Lung (tissue), 11 donors: ENCODE measurements at regions not wholly inside any gene's neighbourhood (a gene's known extent, or its start where the extent isn't known, plus 50 kb on each side); places are given as distances from the start of the nearest gene placed in this dataset.

ENCODE experiments used
- ATAC-seq: fragments of 200-7000 bp; cut with Tn5 transposase; one replicate; pipeline ENCODE4 v1.9.1; 2020; ENCODE audit warnings: moderate number of reproducible peaks; ENCODE audit not compliant: insufficient read depth, low FRiP score
- DNase-seq, 3 donors: peaks; one replicate each; pipeline ENCODE4 v3.0.0-alpha.2; 2013 to 2017
- H3K27ac ChIP-seq, 2 donors: one replicate each; pipeline ENCODE4 v1.5.1; 2013; ENCODE audit warnings: mild to moderate bottlenecking in 2 of 2, moderate library complexity in 2 of 2, control low read depth in 1 of 2, inconsistent platforms in 1 of 2, low read depth in 1 of 2, low read length in 1 of 2
- H3K27me3 ChIP-seq, 3 donors: one replicate each; pipeline ENCODE4 v1.5.1; 2013; ENCODE audit warnings: low read length in 2 of 3; ENCODE audit not compliant: control insufficient read depth in 3 of 3, insufficient read depth in 3 of 3
- H3K36me3 ChIP-seq, 4 donors: one replicate each; pipeline ENCODE4 v1.5.1; 2013; ENCODE audit warnings: low read length in 4 of 4, mild to moderate bottlenecking in 1 of 4, moderate library complexity in 1 of 4; ENCODE audit not compliant: control insufficient read depth in 4 of 4, insufficient read depth in 4 of 4
- H3K4me1 ChIP-seq, 5 donors: one replicate each; pipeline ENCODE4 v1.5.1; 2013; ENCODE audit warnings: low read length in 5 of 5, mild to moderate bottlenecking in 2 of 5, moderate library complexity in 1 of 5; ENCODE audit not compliant: control insufficient read depth in 5 of 5, insufficient read depth in 5 of 5
- H3K4me3 ChIP-seq: one replicate; pipeline ENCODE4 v1.5.1; 2013; ENCODE audit warnings: mild to moderate bottlenecking, control low read depth, moderate library complexity
- H3K9ac ChIP-seq, 2 donors: one replicate each; pipeline ENCODE4 v1.5.1; 2013; ENCODE audit warnings: low read length in 2 of 2, control low read depth in 1 of 2; ENCODE audit not compliant: insufficient read depth in 1 of 2
- H3K9me3 ChIP-seq, 4 donors: one replicate each; pipeline ENCODE4 v1.5.1; 2013; ENCODE audit warnings: low read length in 3 of 4, mild to moderate bottlenecking in 1 of 4, moderate library complexity in 1 of 4; ENCODE audit not compliant: control insufficient read depth in 4 of 4, insufficient read depth in 3 of 4
- WGBS, 2 donors: extraction: QIAGEN DNeasy Blood & Tissue Kit; methylation state at CpG; one replicate each; pipeline ENCODE4 v1.1.7; 2013; 5-methylcytosine and 5-hydroxymethylcytosine counted together
- TF ChIP-seq, protein P1 (sequence below): IDR thresholded peaks from 2 replicates; pipeline ENCODE4 v1.5.1; 2012; ENCODE audit warnings: mild to moderate bottlenecking; ENCODE audit errors: control extremely low read depth, extremely low read depth
- donor health status: control.
- donor health status: control.
- donor health status: Bipolar disorder and iron deficiency.
- donor health status: healthy.
- donor health status: DM: yes; HTN: yes; CAD: no.

DNA sequence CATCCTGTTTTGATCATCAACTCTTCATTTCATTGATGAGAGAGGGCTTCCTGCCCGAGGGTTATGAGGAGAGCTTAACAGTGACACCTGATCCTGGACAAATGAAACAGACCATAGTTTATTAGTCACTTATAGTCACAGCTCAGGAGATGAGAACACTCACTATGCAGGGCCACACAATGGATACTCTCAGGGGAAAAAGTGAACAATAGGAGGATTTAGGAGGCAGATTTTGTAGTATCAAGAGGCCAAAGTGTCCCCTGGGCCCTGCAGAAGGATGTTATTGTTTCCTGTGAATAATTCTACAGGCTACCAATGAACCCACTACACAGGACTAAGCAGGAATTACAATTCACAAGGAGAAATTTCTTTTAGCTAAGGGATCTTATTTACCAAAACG is 772.8 kb upstream of the MAN1A1 start:
- TF ChIP-seq, protein P1, sequence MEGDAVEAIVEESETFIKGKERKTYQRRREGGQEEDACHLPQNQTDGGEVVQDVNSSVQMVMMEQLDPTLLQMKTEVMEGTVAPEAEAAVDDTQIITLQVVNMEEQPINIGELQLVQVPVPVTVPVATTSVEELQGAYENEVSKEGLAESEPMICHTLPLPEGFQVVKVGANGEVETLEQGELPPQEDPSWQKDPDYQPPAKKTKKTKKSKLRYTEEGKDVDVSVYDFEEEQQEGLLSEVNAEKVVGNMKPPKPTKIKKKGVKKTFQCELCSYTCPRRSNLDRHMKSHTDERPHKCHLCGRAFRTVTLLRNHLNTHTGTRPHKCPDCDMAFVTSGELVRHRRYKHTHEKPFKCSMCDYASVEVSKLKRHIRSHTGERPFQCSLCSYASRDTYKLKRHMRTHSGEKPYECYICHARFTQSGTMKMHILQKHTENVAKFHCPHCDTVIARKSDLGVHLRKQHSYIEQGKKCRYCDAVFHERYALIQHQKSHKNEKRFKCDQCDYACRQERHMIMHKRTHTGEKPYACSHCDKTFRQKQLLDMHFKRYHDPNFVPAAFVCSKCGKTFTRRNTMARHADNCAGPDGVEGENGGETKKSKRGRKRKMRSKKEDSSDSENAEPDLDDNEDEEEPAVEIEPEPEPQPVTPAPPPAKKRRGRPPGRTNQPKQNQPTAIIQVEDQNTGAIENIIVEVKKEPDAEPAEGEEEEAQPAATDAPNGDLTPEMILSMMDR: no peak
- Histone ChIP-seq H3K27ac (no peak overlapping the region), H3K4me3 (no peak overlapping the region), H3K9me3 (no peaks in the 10 kb centered on the region), H3K4me1 (no peaks in the 10 kb centered on the region), H3K27me3 (no peaks in the 10 kb centered on the region), H3K36me3 (no peaks in the 10 kb centered on the region), H3K9ac (no peak overlapping the region)
- ATAC-seq (no peak), DNase-seq (no peak)
- WGBS, 2 donors: 52 to 81% methylated on average over 2 of the region's 2 CpGs

DNA sequence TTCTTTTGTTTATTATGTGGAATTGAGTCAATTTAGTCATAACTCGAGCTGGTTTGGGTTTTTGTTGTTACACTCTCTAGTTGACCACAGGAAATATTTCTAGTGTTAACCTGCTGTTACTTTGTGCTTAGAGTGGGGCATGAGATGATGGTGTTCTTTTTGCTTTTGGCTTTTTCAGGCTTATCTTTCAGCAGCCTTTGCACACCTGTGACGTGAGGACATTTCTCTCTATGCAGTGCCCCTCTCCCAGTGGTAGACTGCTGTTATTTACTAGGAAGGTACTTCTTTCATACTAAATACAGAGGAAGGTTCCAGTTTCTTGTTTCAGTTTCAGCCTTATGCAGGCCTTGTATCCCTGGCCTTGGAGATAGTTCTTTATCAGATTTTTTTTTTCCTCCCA is 766.8 kb upstream of the MAN1A1 start:
- no peak overlapping the region for H3K27ac ChIP-seq
- H3K9me3 ChIP-seq: no peaks in the 10 kb centered on the region
- H3K9ac ChIP-seq: no peak overlapping the region
- H3K27me3 ChIP-seq: no peaks in the 10 kb centered on the region
- no peak for ATAC-seq
- no peaks in the 10 kb centered on the region for H3K4me1 ChIP-seq
- WGBS, 2 donors: 66 to 78% methylated on average over 2 of the region's 2 CpGs
- H3K36me3 ChIP-seq: no peaks in the 10 kb centered on the region
- DNase-seq: no peak
- TF ChIP-seq, protein P1: no peak
- no peak overlapping the region for H3K4me3 ChIP-seq

DNA sequence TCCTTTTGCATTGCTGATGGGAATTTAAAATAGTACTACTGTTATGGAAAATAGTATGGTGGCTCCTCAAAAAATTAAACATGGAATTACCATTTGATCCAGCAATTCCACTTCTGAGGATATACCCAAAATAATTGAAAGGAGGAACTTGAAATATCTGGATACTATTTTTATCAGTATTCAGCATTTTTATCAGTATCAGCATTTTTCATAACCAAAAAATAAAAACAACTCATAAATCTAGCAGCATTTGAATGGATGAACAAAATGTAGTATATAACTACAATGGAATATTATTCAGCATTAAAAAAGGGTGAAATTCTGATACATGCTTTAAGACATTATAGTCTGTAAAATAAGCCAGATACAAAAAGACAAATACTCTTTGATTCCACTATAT is 763.4 kb upstream of the MAN1A1 start:
- ATAC-seq: no peak
- DNase-seq: no peak
- no peak overlapping the region for H3K9ac ChIP-seq
- H3K27ac ChIP-seq: no peak overlapping the region
- H3K4me3 ChIP-seq: no peak overlapping the region
- no peaks in the 10 kb centered on the region for H3K4me1 ChIP-seq
- H3K27me3 ChIP-seq: no peaks in the 10 kb centered on the region
- no peaks in the 10 kb centered on the region for H3K36me3 ChIP-seq
- TF ChIP-seq, protein P1: no peak
- H3K9me3 ChIP-seq: no peaks in the 10 kb centered on the region

DNA sequence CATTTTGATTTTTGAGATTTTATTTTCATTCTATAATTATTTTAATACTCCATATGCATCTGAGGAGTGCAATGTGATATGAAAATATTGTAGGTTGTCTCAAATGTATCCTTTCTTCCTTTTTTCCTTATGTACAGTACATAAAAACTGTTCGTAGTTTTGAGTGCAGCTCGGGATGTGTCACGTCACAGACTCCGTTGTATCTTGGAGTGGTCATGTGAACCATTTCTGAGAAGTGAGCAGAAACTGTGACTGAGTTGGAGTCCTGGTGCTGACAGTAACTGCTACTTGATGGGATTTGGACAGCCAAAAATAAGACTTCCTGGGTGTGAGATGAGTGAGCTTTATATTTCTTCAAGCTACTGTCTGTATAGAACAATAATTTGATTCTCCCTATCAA is 761.4 kb upstream of the MAN1A1 start:
- WGBS, 2 donors: 91 to 93% methylated on average over 4 of the region's 4 CpGs
- TF ChIP-seq, protein P1: no peak
- H3K9me3 ChIP-seq: no peaks in the 10 kb centered on the region
- no peak overlapping the region for H3K27ac ChIP-seq
- H3K36me3 ChIP-seq: no peaks in the 10 kb centered on the region
- H3K4me3 ChIP-seq: no peak overlapping the region
- DNase-seq: no peak
- no peaks in the 10 kb centered on the region for H3K4me1 ChIP-seq
- H3K27me3 ChIP-seq: no peaks in the 10 kb centered on the region
- ATAC-seq: no peak
- H3K9ac ChIP-seq: no peak overlapping the region
